LNCAP (cell line): ENCODE measurements at regions not wholly inside any gene's neighbourhood (a gene's known extent, or its start where the extent isn't known, plus 50 kb on each side); places are given as distances from the start of the nearest gene placed in this dataset.

Source experiments
- CTCF ChIP-seq: fragments of 450-650 bp; IDR thresholded peaks from 2 replicates; pipeline ENCODE4 v1.5.1; 2017; ENCODE audit warnings: mild to moderate bottlenecking

- no peak for TF ChIP-seq CTCF
Measured at GRCh38 chrX:20438871-20439526, 172.3 kb upstream of the RPS6KA3 start.

- no peak for TF ChIP-seq CTCF
Measured at GRCh38 chrX:20437683-20438082, 171.0 kb upstream of the RPS6KA3 start.

- TF ChIP-seq CTCF, result no peak
Measured at GRCh38 chrX:20435913-20436312, 169.2 kb upstream of the RPS6KA3 start.

- TF ChIP-seq CTCF, result no peak
Measured at GRCh38 chrX:20434986-20435385, 168.3 kb upstream of the RPS6KA3 start.

GRCh38 chrX:20433388-20433775, 166.7 kb upstream of the RPS6KA3 start:
- no peak for TF ChIP-seq CTCF

- TF ChIP-seq CTCF, result no peak
Measured at GRCh38 chrX:20432746-20433387, 166.2 kb upstream of the RPS6KA3 start.

GRCh38 chrX:20432048-20432447, 165.3 kb upstream of the RPS6KA3 start:
- TF ChIP-seq CTCF, result no peak
